Common myeloid progenitor, CD34-positive (primary cell): ENCODE measurements at regions not wholly inside any gene's neighbourhood (a gene's known extent, or its start where the extent isn't known, plus 50 kb on each side); places are given as distances from the start of the nearest gene placed in this dataset.
"Not testable (repeated sequence)": the region's sequence is repeated elsewhere in the genome, so short reads cannot be mapped to it uniquely, and the experiment has no call there.

Source experiments
- CTCF ChIA-PET: fragments of 350-600 bp; sonication (Branson Sonifier 250); formaldehyde crosslinking; loops from one replicate; lab custom pipeline; 2021; ENCODE audit warnings: antibody characterized with exemption; lab: Charles Lee
- POLR2A ChIA-PET: fragments of 350-600 bp; sonication (Branson Sonifier 250); formaldehyde crosslinking; loops from one replicate; lab custom pipeline; 2021; ENCODE audit warnings: antibody characterized with exemption; lab: Charles Lee
- DNase-seq, 3 donors: peaks; one replicate each; pipeline versions ENCODE4 v3.0.0 to v3.0.0-alpha.2; 2013
- H3K27ac ChIP-seq, 2 experiments: 1 replicate in 1 of 2; 2 replicates in 1 of 2; pipeline ENCODE4 v1.7.0; 2013; ENCODE audit warnings: inconsistent platforms in 2 of 2, low read length in 2 of 2, mild to moderate bottlenecking in 2 of 2, low read depth in 1 of 2, moderate library complexity in 1 of 2; ENCODE audit not compliant: severe bottlenecking in 2 of 2, insufficient read depth in 1 of 2, poor library complexity in 1 of 2
- H3K27me3 ChIP-seq, 5 experiments: replicated peaks in 2 of 5; 1 replicate in 3 of 5; 2 replicates in 2 of 5; pipeline versions ENCODE4 v1.6.1 to v1.7.0; 2013; ENCODE audit warnings: low read length in 4 of 5, mild to moderate bottlenecking in 2 of 5, moderate library complexity in 2 of 5, inconsistent platforms in 1 of 5; ENCODE audit not compliant: insufficient read depth in 5 of 5, control insufficient read depth in 4 of 5
- H3K36me3 ChIP-seq, 4 experiments: 1 replicate in 2 of 4; 2 replicates in 2 of 4; pipeline versions ENCODE4 v1.6.1 to v1.7.0; 2013; ENCODE audit warnings: low read length in 3 of 4, control low read depth in 1 of 4, mild to moderate bottlenecking in 1 of 4; ENCODE audit not compliant: control insufficient read depth in 4 of 4, insufficient read depth in 4 of 4
- H3K4me1 ChIP-seq, 4 experiments: 1 replicate in 3 of 4; 2 replicates in 1 of 4; pipeline versions ENCODE4 v1.6.1 to v1.7.1; 2013; ENCODE audit warnings: low read length in 3 of 4, mild to moderate bottlenecking in 3 of 4, control low read depth in 1 of 4, inconsistent platforms in 1 of 4, moderate library complexity in 1 of 4; ENCODE audit not compliant: control insufficient read depth in 4 of 4, insufficient read depth in 4 of 4; ENCODE audit errors: control extremely low read depth in 1 of 4
- H3K4me3 ChIP-seq, 7 experiments: 1 replicate in 4 of 7; 2 replicates in 3 of 7; pipeline versions ENCODE4 v1.5.1 to v1.7.0; 2013; ENCODE audit warnings: mild to moderate bottlenecking in 7 of 7, low read length in 6 of 7, moderate library complexity in 6 of 7, inconsistent platforms in 2 of 7, low read depth in 2 of 7, control low read depth in 1 of 7; ENCODE audit not compliant: insufficient read depth in 4 of 7, control insufficient read depth in 1 of 7; ENCODE audit errors: extremely low read depth in 1 of 7
- H3K9me3 ChIP-seq, 5 experiments: 1 replicate in 4 of 5; 2 replicates in 1 of 5; pipeline versions ENCODE4 v1.6.1 to v1.7.1; 2013; ENCODE audit warnings: low read length in 4 of 5, mild to moderate bottlenecking in 2 of 5, inconsistent platforms in 1 of 5, low read depth in 1 of 5, moderate library complexity in 1 of 5; ENCODE audit not compliant: control insufficient read depth in 4 of 5, insufficient read depth in 2 of 5; ENCODE audit errors: control extremely low read depth in 1 of 5
- WGBS: methylation state at CpG from one replicate; pipeline ENCODE4 v1.1.5; 2013; ENCODE audit not compliant: insufficient coverage; 5-methylcytosine and 5-hydroxymethylcytosine counted together

DNA sequence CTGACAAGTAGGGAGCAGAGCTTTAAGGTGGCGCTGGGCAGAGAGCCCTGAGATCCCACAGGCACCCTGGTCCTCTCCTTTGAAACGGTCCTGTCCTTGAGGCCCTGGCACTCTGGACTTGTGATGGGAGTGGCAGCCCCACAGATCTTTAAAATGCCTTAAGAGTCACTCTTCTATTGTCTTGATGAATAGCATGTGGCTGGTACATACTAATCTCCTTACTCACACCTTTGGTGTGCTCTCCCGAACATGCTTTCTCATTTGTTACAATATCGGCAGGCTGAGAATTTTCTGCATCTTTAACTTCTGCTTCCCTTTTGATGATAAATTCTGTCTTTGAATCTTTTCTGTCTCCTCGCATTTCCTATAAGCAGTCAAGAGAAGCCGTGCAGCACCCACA, 333.8 kb downstream of the TFAP2A start:
- Histone ChIP-seq H3K4me3 (no peak overlapping the region), H3K36me3 (no peaks in the 10 kb centered on the region), H3K4me1 (no peaks in the 10 kb centered on the region), H3K27ac (no peak overlapping the region), H3K27me3 (peaks cover 0 to 3% (median 2%) of the 10 kb centered on the region in 5 experiments), H3K9me3 (no peaks in the 10 kb centered on the region)
- WGBS, result 96% methylated on average over 6 of the region's 6 CpGs
- no peak for DNase-seq
- ChIA-PET CTCF (no interaction called here), POLR2A (no interaction called here)

DNA sequence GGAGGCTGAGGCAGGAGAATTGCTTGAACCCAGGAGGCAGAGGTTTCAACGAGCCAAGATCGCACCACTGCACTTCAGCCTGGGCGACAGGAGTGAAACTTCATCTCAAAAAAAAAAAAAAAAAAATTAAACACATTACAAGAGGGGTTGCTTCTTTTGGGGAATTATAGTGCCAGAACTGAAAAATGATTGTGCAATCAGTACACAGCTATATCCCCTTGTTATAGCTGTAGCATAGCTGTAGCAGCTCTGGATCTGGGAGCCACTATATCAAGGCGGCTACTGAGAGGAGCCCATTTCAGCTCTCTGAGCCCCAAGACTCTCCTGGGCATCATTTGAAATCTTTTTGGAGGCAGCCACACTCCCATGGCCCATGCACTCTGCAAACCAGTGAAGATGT, 334.3 kb downstream of the TFAP2A start:
- H3K36me3 ChIP-seq, result no peaks in the 10 kb centered on the region
- ChIA-PET CTCF (no interaction called here), POLR2A (no interaction called here)
- peaks cover 0 to 3% (median 2%) of the 10 kb centered on the region in 5 experiments for H3K27me3 ChIP-seq
- no peaks in the 10 kb centered on the region for H3K4me1 ChIP-seq
- no peak overlapping the region for H3K4me3 ChIP-seq
- no peak for DNase-seq
- no peaks in the 10 kb centered on the region for H3K9me3 ChIP-seq
- 100% methylated on average over 1 of the region's 4 CpGs for WGBS
- H3K27ac ChIP-seq, result no peak overlapping the region

DNA sequence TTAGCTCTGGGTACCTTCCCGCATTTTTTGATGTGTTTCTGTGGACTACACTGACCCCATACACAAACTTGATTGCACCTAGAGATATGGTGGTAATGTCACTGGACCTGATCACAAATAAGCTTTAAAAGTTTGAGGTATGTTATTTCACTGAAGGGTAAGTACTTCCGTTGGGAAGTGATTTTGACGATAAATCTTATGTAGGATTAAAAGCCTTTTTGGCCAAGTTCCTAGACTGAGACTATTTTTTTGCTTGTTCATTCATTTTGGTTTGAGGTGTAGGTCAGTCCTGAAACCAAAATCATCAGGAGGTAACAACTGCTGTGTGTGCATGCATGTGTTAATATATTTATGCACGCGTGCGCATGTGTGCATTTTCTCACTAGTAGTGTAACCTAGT, 336.3 kb downstream of the TFAP2A start:
- WGBS, result 100% methylated on average over 2 of the region's 6 CpGs
- peaks cover 0 to 3% (median 0%) of the 10 kb centered on the region in 5 experiments for H3K27me3 ChIP-seq
- POLR2A ChIA-PET, result no interaction called here
- no peak overlapping the region for H3K4me3 ChIP-seq
- H3K27ac ChIP-seq, result no peak overlapping the region
- no peak for DNase-seq
- H3K36me3 ChIP-seq, result no peaks in the 10 kb centered on the region
- H3K4me1 ChIP-seq, result no peaks in the 10 kb centered on the region
- no peaks in the 10 kb centered on the region for H3K9me3 ChIP-seq
- CTCF ChIA-PET, result no interaction called here

DNA sequence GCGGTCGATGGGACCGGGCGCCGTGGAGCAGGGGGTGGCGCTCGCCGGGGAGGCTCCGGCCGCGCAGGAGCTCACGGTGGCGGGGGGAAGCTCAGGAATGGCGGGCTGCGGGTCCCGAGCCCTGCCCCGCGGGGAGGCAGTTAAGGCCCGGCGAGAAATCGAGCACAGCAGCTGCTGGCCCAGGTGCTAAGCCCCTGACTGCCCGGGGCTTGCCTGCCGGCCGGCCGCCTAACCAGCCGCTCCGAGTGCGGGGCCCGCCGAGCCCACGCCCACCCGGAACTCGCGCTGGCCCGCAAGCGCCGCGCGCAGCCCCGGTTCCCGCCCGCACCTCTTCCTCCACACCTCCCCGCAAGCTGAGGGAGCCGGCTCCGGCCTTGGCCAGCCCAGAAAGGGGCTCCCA, 340.1 kb downstream of the TFAP2A start:
- CTCF ChIA-PET, H3K27ac ChIP-seq, H3K27me3 ChIP-seq, H3K4me3 ChIP-seq, H3K4me1 ChIP-seq, DNase-seq, POLR2A ChIA-PET, H3K9me3 ChIP-seq, H3K36me3 ChIP-seq: not testable (repeated sequence)
- WGBS, result 96% methylated on average over 17 of the region's 45 CpGs

DNA sequence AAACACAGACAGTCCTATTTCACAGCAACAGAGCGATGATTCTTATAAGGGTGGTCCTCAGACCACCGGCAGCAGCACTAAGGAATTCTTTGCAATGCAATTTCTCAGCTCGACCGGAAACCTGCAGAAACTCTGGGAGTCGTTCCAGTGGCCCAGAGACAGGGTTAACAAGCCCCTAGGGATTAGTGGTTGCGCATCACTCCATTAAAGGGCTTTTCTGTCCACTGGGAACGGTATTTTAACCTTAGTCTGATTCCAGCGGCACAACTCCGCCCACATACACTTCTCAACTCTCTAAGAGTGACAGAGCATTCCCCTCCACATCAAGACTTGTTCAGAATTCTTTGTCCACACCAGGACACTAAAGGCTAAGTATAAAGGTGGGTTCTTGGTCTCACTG, 341.5 kb downstream of the TFAP2A start:
- ChIA-PET CTCF (no interaction called here), POLR2A (no interaction called here)
- DNase-seq, result no peak
- Histone ChIP-seq H3K9me3 (no peaks in the 10 kb centered on the region), H3K27ac (no peak overlapping the region), H3K4me3 (no peak overlapping the region), H3K27me3 (no peaks in the 10 kb centered on the region), H3K36me3 (no peaks in the 10 kb centered on the region), H3K4me1 (no peaks in the 10 kb centered on the region)
- WGBS, result 91% methylated on average over 8 of the region's 9 CpGs

DNA sequence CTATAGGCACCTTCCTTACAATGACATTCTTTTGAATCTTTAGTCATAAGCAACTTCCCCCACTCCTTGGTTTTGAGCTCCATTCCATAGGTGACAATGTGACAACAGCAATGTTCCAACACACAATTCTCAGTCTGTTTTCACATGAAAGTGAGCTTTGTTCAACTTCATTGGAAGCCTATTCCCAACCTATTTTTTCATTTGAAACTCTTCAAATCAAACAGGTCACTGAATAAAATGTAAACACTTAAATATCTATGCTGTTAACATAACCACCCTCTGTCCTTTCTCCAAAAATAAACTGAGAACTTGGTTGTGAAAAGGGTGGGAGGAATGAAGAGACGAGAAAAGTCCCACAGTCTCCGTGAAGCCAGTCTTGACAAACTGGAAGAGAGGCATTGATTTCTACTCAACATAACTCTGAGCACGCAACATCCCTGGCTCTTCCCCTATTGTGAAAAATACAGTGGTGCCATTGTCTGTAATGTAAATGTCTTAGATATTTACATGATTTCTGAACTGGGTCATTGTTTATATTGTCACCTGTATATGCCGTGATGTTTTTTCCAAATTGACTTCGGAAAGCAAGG, 343.1 kb downstream of the TFAP2A start:
- H3K27me3 ChIP-seq, result no peaks in the 10 kb centered on the region
- no peak overlapping the region for H3K4me3 ChIP-seq
- no peaks in the 10 kb centered on the region for H3K9me3 ChIP-seq
- ChIA-PET CTCF (no interaction called here), POLR2A (no interaction called here)
- H3K4me1 ChIP-seq, result no peaks in the 10 kb centered on the region
- 96% methylated on average over 4 of the region's 5 CpGs for WGBS
- no peaks in the 10 kb centered on the region for H3K36me3 ChIP-seq
- H3K27ac ChIP-seq, result no peak overlapping the region
- DNase-seq, result no peak

DNA sequence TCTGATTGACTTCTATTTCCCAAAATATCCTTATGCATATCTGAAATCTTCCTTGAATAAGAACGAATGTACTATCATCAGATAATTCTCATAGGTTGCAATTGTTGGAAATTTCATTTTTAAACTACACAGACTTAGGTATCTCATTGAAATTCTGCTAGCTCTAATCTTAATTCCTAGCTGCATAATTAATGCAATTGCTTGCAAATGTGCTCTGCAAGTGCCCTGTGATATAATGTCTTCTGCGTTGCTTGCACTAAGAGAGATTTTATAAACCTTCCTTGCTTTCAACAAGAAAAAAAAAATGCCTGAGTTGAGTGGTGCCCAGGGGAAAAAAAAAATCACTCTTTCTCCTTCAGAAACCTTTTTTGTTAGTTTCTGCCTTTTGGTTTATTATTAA, 354.9 kb downstream of the TFAP2A start:
- Histone ChIP-seq H3K36me3 (no peaks in the 10 kb centered on the region), H3K9me3 (no peaks in the 10 kb centered on the region), H3K27ac (no peak overlapping the region), H3K4me3 (no peak overlapping the region), H3K4me1 (no peaks in the 10 kb centered on the region), H3K27me3 (peaks cover 0 to 11% (median 0%) of the 10 kb centered on the region in 5 experiments)
- ChIA-PET CTCF (no interaction called here), POLR2A (no interaction called here)
- DNase-seq, result no peak
- no CpG with 5 or more reads among the region's 2 CpGs for WGBS
